ENCODE measurements at regions not wholly inside any gene's neighbourhood (a gene's known extent, or its start where the extent isn't known, plus 50 kb on each side); places are given as distances from the start of the nearest gene placed in this dataset.

- TF ChIP-seq POLR2A (IDR thresholded peaks at IDR 0.05; ENCODE audit: low read depth, low read length) (no peak), TAF1 (IDR thresholded peaks at IDR 0.05; ENCODE audit: borderline replicate concordance, low read depth, low read length) (no peak)
Measured at GRCh38 chr5:18954239-18954638, 1033.8 kb downstream of the CDH18 start.

All from GM12892 (cell line).